D341Med (cell line): ENCODE measurements at regions not wholly inside any gene's neighbourhood (a gene's known extent, or its start where the extent isn't known, plus 50 kb on each side); places are given as distances from the start of the nearest gene placed in this dataset.

Source experiments
- DNase-seq: peaks from one replicate; pipeline ENCODE4 v3.0.0; 2012; ENCODE audit warnings: low spot score

GRCh38 chr15:38696109-38696727 is 131.6 kb upstream of the RASGRP1 start:
- no peak for DNase-seq

- DNase-seq = peak; percentile 45
Observed at GRCh38 chr15:38696790-38697495, 132.3 kb upstream of the RASGRP1 start.

DNA sequence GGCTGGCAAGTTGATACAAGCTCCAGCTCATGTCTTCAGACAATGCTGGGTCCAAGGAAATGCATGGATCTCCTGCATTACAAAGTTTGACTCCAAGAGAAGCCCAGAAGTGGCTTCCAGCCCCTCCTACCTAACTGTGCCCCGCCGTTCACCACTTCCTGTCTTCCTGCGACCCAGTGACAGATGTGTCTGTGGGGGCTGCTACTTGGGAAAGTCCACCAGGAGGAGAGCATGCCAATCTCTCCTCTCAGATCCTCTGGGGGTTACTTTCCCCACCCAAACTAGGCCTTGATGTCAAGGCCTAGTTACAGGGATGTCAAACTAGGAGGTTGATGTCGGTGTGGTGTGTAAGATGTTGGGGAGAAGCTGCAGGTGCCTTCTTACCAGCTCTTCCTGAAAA is 133.6 kb upstream of the RASGRP1 start:
- no peak for DNase-seq

DNA sequence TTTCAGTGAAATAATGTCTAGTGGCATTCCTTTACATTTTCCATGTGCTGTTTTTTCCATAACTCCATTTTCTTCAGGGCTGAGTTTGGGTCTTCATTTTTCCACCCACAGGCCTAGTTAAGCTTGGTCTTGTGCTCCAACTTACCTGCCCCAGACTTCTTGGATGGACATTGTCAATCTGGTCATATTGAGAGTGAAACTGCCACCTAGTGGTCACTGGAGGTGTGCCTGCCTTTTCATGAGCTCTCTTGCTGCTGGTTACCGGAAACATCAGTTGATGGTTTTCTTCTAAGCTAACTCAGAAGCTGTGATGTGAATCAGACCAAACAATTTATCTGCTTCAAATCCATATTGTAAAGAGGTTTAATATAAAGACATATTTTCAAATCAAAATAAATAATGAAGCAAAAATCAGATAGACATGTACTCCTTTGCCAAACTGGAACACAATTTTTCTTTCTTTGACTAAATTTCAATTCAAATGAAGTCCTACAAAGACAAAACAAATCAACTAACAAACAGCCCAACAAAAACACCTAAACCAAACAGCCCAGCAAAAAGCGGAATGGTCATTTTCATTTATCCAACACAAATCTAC is 135.1 kb upstream of the RASGRP1 start:
- peak; percentile 68 for DNase-seq

DNA sequence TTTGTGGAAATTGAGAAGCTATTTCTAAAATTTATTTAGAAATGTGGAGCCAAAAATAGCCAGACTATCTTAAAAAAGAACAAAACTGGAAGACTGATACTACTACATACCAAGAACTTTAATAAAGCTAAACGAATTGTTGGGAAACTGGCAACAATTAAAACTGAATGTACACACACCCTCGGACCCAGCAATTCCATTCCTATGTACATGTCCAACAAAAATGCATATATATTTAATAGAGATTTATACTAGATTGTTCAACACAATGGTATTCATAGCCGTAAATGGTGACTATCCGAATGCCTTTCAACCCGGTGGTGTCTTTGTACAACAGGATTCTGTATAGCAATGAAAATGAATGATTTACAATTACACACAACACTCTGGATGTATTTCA is 136.5 kb upstream of the RASGRP1 start:
- no peak for DNase-seq

DNA sequence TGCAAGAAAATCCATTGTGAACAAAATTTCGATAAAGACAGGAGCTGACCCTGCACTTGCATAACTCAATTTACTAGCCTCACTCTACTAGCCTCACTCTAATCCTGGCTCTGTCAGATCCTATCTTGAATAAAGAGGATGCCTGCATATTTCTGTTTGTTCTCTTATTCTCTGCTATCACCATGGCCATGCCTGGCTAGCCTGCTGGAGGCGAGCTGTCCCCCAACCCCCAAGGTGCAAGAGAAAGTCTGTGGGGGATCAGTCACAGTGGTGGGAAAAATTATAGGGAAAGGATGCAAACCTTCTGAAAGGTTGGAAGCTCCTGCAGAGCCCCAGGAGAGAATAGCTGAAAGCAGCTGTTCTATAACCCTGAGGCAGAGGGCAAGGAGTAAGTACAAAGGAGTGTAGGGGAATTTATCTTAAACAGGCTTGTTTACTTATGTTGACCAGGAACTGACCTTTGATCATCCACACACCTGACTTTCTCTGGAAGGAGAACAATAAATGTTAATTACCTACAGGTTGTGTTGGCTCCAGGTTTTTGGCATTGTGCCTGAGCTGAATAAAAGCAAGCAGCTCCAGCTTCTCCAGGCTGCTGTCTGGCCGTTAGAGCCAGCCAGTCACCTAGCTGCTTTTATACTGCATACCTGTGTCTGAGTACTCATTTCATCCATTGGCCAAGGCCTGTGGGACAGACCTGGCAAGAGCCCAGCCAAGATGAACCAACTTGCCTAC is 137.7 kb upstream of the RASGRP1 start:
- DNase-seq = no peak

GRCh38 chr15:38705436-38706219 is 141.0 kb upstream of the RASGRP1 start:
- DNase-seq = no peak

DNA sequence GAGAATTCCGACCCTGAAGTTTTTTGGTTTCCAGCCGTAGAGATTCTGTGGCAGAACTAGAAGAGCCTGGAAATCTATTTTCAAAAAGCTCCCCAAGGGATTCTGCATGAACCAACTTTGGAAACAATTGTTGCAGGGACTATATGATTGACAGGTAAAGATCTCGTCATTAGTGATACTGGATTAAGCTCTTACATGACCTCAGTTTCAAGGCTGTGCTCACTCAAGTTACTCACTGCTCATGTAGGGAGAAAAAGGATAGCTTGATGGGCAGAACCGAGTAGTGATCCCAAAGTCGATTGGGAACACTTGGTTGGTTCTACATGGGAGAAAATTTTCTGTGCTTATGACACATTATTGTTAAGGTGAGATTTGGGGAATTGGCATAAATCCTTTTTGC is 142.3 kb upstream of the RASGRP1 start:
- no peak for DNase-seq

GRCh38 chr15:38707802-38708671 is 143.4 kb upstream of the RASGRP1 start:
- peak; percentile 66 for DNase-seq

- DNase-seq = no peak
Observed at GRCh38 chr15:38708672-38709180, 144.1 kb upstream of the RASGRP1 start.

- DNase-seq = no peak
Observed at GRCh38 chr15:38709196-38709595, 144.6 kb upstream of the RASGRP1 start.

GRCh38 chr15:38714309-38715072 is 149.9 kb upstream of the RASGRP1 start:
- no peak for DNase-seq

GRCh38 chr15:38720893-38721567 is 156.4 kb upstream of the RASGRP1 start:
- no peak for DNase-seq

- no peak for DNase-seq
Observed at GRCh38 chr15:38721568-38721945, 156.9 kb upstream of the RASGRP1 start.

DNA sequence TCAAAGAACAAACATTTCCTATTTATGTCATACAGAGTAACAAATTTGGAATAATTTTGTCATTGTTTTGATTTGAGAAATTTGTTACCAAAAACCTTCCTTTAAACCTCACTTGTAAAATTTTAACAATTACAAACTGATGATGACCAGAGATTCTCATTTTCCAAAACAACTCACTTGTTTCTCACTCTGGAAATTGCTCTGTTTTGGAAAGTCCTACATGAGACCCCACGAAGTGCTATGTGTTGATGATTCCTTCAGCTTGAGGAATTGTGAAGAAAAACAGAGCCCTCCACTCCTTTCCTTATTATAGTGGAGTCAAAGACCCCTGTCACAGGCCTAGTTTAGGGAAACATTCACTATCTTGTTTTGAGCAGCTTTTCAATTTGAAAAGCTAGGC is 157.6 kb upstream of the RASGRP1 start:
- DNase-seq = no peak

- no peak for DNase-seq
Observed at GRCh38 chr15:38724827-38725226, 160.2 kb upstream of the RASGRP1 start.

DNA sequence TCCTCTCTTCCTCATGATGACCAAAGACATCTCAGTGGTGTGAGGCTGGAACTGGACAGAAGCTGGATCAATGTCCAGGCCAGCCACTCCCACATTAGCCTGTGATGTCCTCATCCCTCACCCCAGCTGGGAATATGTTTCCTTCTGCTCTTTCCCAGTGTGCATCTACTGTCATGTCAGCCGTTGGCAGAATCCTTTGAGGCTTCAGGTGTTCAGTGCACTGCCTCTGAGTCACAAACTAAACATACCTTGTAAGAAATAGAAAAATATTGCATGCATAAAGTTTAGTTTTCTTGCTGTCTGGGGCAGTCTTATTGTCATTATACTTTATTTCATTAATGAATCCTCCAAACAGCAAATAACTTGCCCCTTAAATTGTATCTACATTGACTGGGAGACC is 161.6 kb upstream of the RASGRP1 start:
- no peak for DNase-seq

DNA sequence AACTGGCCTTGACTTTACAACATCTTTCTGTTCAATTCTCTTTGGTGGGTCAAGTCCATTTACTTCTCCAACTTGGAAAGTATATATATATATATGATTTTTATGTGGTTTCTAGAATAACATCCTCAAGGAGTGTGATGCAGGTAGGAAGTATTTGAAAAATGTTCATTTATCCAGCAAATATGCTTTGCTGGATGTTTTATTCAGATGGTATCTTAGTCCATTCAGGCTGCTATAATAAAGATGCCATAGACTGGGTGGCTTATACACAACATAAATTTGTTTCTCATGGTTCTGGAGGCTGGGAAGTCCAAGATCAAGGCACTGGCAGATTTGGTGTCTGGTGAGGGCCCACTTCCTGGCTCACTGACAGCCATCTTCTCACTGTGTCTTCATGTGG is 168.7 kb upstream of the RASGRP1 start:
- no peak for DNase-seq

- DNase-seq = no peak
Observed at GRCh38 chr15:38740206-38740605, 175.6 kb upstream of the RASGRP1 start.

DNA sequence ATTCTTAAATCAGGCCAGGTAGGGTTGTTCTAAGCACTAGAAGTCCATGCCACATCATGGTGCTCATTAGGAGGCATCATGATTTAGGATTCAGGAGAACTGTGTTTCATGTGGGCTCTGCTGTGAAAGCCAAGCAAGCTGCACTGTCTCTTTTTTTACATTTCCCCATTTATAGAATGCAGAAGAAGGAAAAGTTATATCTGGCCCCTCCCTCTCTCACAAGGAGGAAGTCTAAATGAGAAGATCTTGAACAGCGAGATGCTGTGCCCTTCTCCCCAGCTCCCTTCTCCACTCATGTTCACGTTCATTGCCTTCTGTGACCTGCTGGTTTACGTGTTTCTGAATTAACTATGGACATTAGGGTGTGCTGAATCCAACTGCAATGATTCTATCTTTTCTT is 178.5 kb upstream of the RASGRP1 start:
- no peak for DNase-seq
